HG02642 (cell line): ENCODE measurements at regions not wholly inside any gene's neighbourhood (a gene's known extent, or its start where the extent isn't known, plus 50 kb on each side); places are given as distances from the start of the nearest gene placed in this dataset.
"Not testable (repeated sequence)": the region's sequence is repeated elsewhere in the genome, so short reads cannot be mapped to it uniquely, and the experiment has no call there.

ENCODE experiments used
- ATAC-seq: cut with Tn5 transposase; IDR thresholded peaks from one replicate; pipeline ENCODE4 v1.9.1; 2021; ENCODE audit warnings: mild to moderate bottlenecking; ENCODE audit not compliant: unreplicated experiment, poor library complexity

GRCh38 chr6:71049198-71049770, 92.4 kb upstream of the B3GAT2 start:
- no peak for ATAC-seq

- no peak for ATAC-seq
These were observed 96.6 kb upstream of the B3GAT2 start for GRCh38 chr6:71053475-71053874.

- no peak for ATAC-seq
These were observed 99.8 kb upstream of the B3GAT2 start for GRCh38 chr6:71056656-71057055.

GRCh38 chr6:71066153-71066552, 109.3 kb upstream of the B3GAT2 start:
- no peak for ATAC-seq

GRCh38 chr6:71067816-71068215, 111.0 kb upstream of the B3GAT2 start:
- ATAC-seq, result no peak

GRCh38 chr6:71072508-71072907, 115.6 kb upstream of the B3GAT2 start:
- no peak for ATAC-seq

- no peak for ATAC-seq
These were observed 120.8 kb upstream of the B3GAT2 start for GRCh38 chr6:71077655-71078054.

- no peak for ATAC-seq
These were observed 122.8 kb upstream of the B3GAT2 start for GRCh38 chr6:71079677-71080076.

GRCh38 chr6:71080133-71080532, 123.3 kb upstream of the B3GAT2 start:
- ATAC-seq, result no peak

- no peak for ATAC-seq
These were observed 124.0 kb upstream of the B3GAT2 start for GRCh38 chr6:71080826-71081225.

GRCh38 chr6:71082033-71082650, 125.3 kb upstream of the B3GAT2 start:
- no peak for ATAC-seq

GRCh38 chr6:71083308-71083820, 126.5 kb upstream of the B3GAT2 start:
- ATAC-seq, result no peak

- ATAC-seq, result no peak
These were observed 131.3 kb upstream of the B3GAT2 start for GRCh38 chr6:71088166-71088565.

GRCh38 chr6:71090217-71090616, 133.4 kb upstream of the B3GAT2 start:
- no peak for ATAC-seq

GRCh38 chr6:71091167-71091566, 134.3 kb upstream of the B3GAT2 start:
- ATAC-seq, result no peak

- ATAC-seq, result no peak
These were observed 135.1 kb upstream of the B3GAT2 start for GRCh38 chr6:71091956-71092355.

- not testable (repeated sequence) for ATAC-seq
These were observed 140.4 kb upstream of the B3GAT2 start for GRCh38 chr6:71097264-71097663.

- no peak for ATAC-seq
These were observed 142.8 kb upstream of the B3GAT2 start for GRCh38 chr6:71099649-71100048.

- no peak for ATAC-seq
These were observed 146.3 kb upstream of the B3GAT2 start for GRCh38 chr6:71103130-71103529.

GRCh38 chr6:71103641-71104040, 146.8 kb upstream of the B3GAT2 start:
- ATAC-seq, result no peak

GRCh38 chr6:71106276-71106675, 149.4 kb upstream of the B3GAT2 start:
- no peak for ATAC-seq

GRCh38 chr6:71107911-71108420, 151.1 kb upstream of the B3GAT2 start:
- no peak for ATAC-seq
